MCF 10A (cell line): ENCODE measurements at regions not wholly inside any gene's neighbourhood (a gene's known extent, or its start where the extent isn't known, plus 50 kb on each side); places are given as distances from the start of the nearest gene placed in this dataset.

Experiments used
- BruUV-seq: library from RNA; stranded (reverse); fragments of 400-500 nt; replicated peaks from 2 replicates; lab custom pipeline; 2021; lab: Mats Ljungman, UMichigan
- CTCF ChIA-PET: fragments of 300-600 bp; sonication (Branson Sonifier 250); formaldehyde crosslinking; extraction: SDS; loops from one replicate; lab custom pipeline; 2021; ENCODE audit warnings: antibody characterized with exemption, inconsistent platforms; lab: Yijun Ruan, JAX
- POLR2A ChIA-PET: fragments of 300-600, 350-650 bp; sonication (Branson Sonifier 250); formaldehyde crosslinking; extraction: SDS; loops from one replicate; lab custom pipeline; 2020; ENCODE audit warnings: antibody characterized with exemption, inconsistent platforms; lab: Yijun Ruan, JAX
- DNase-seq: peaks from one replicate; pipeline ENCODE4 v3.0.0-alpha.2; 2018; ENCODE audit not compliant: unreplicated experiment
- H3K27ac Mint-ChIP-seq: one replicate; pipeline ENCODE4 v1.8.0; 2022; ENCODE audit warnings: mild to moderate bottlenecking, low read depth, mixed read lengths; ENCODE audit not compliant: unreplicated experiment
- H3K27me3 Mint-ChIP-seq: one replicate; pipeline ENCODE4 v1.8.0; 2022; ENCODE audit warnings: mixed read lengths; ENCODE audit not compliant: insufficient read depth, unreplicated experiment
- H3K36me3 Mint-ChIP-seq: one replicate; pipeline ENCODE4 v1.8.0; 2022; ENCODE audit warnings: mild to moderate bottlenecking, moderate library complexity, mixed read lengths; ENCODE audit not compliant: insufficient read depth, unreplicated experiment
- H3K4me1 Mint-ChIP-seq: one replicate; pipeline ENCODE4 v1.8.0; 2022; ENCODE audit warnings: mixed read lengths; ENCODE audit not compliant: insufficient read depth, unreplicated experiment
- H3K4me3 Mint-ChIP-seq: one replicate; pipeline ENCODE4 v1.8.0; 2022; ENCODE audit warnings: mild to moderate bottlenecking, moderate library complexity, mixed read lengths; ENCODE audit not compliant: unreplicated experiment
- H3K9me3 Mint-ChIP-seq: one replicate; pipeline ENCODE4 v1.8.0; 2022; ENCODE audit warnings: mixed read lengths; ENCODE audit not compliant: unreplicated experiment
- intact Hi-C: fragments of 100-400 bp; cut with micrococcal nuclease; formaldehyde crosslinking; loops from 2 replicates; pipeline ENCODE4 v1.14.1; 2022
- TF ChIP-seq, protein P1 (sequence below): fragments of 200-600 bp; IDR thresholded peaks from one replicate; pipeline ENCODE4 v1.8.0; 2022; ENCODE audit warnings: antibody characterized with exemption, mild to moderate bottlenecking; ENCODE audit not compliant: unreplicated experiment

DNA sequence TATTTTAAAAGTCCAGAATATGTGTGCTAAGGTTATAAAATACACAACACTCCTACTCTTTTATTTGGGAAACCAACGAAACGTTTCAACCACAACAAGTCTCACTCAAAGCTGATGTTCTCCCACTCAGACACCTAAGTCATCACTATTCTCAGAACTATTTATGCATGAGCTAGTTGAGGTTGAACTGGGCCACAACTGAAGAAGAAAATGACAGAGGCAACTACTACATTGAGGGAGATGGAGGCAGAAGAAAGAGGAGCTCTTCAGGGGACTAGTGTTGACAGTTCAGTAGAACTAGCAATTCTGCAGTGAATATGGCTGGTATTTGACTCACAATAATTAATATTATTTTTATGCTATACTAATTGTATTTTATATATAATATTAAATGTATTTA lies 198.2 kb downstream of the SEC16B start:
- Mint-ChIP-seq H3K36me3 (peaks cover 6% of the 10 kb centered on the region), H3K4me3 (no peak overlapping the region), H3K9me3 (no peaks in the 10 kb centered on the region), H3K27ac (no peak overlapping the region), H3K27me3 (no peaks in the 10 kb centered on the region), H3K4me1 (no peaks in the 10 kb centered on the region)
- ChIA-PET CTCF (interaction anchor here (0.5 to 3.0 kb wide), 4 partner anchors 9 to 874 kb away, joined by 3 to 18 read pairs (median 4); no protein-coding TSS in a partner anchor), POLR2A (no interaction called here)
- intact Hi-C loops = no loop called here
- DNase-seq = no peak
- BruUV-seq = no TSS peak
- TF ChIP-seq, protein P1, sequence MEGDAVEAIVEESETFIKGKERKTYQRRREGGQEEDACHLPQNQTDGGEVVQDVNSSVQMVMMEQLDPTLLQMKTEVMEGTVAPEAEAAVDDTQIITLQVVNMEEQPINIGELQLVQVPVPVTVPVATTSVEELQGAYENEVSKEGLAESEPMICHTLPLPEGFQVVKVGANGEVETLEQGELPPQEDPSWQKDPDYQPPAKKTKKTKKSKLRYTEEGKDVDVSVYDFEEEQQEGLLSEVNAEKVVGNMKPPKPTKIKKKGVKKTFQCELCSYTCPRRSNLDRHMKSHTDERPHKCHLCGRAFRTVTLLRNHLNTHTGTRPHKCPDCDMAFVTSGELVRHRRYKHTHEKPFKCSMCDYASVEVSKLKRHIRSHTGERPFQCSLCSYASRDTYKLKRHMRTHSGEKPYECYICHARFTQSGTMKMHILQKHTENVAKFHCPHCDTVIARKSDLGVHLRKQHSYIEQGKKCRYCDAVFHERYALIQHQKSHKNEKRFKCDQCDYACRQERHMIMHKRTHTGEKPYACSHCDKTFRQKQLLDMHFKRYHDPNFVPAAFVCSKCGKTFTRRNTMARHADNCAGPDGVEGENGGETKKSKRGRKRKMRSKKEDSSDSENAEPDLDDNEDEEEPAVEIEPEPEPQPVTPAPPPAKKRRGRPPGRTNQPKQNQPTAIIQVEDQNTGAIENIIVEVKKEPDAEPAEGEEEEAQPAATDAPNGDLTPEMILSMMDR = no peak

DNA sequence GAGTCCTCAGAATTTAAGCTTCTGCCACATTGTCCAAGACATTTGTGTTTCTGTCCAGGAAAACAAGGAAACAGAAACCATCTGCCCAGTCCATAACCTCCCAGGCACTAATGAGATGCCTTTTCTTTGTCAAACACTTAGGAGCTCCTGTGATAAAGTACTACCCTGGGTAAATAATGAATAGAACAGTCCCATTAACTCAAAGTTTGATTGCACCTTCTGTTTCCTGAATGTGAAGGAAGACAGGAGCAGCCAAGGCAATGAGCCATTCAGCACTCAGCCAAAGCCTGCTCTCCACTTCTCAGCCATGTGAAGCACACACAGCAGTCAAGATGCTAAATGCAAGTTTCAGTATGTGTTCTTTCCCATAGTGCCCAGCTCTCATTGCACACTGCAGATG lies 199.8 kb downstream of the SEC16B start:
- H3K4me3 Mint-ChIP-seq = no peak overlapping the region
- no peaks in the 10 kb centered on the region for H3K4me1 Mint-ChIP-seq
- peaks cover 6% of the 10 kb centered on the region for H3K36me3 Mint-ChIP-seq
- ChIA-PET CTCF (interaction anchor here (0.9 to 3.0 kb wide), 3 partner anchors 11 to 872 kb away, joined by 3 to 18 read pairs (median 3); no protein-coding TSS in a partner anchor), POLR2A (no interaction called here)
- no peak overlapping the region for H3K27ac Mint-ChIP-seq
- BruUV-seq = no TSS peak
- H3K27me3 Mint-ChIP-seq = peaks cover 14% of the 10 kb centered on the region
- TF ChIP-seq, protein P1 = no peak
- DNase-seq = no peak
- intact Hi-C loops = no loop called here
- no peaks in the 10 kb centered on the region for H3K9me3 Mint-ChIP-seq

- POLR2A ChIA-PET = interaction anchor here (0.7 kb wide), 1 partner anchor 11 kb away, joined by 3 read pairs; no protein-coding TSS in a partner anchor
- H3K4me3 Mint-ChIP-seq = no peak overlapping the region
- intact Hi-C loops = no loop called here
- no TSS peak for BruUV-seq
- CTCF ChIA-PET = no interaction called here
- peaks cover 7% of the 10 kb centered on the region for H3K9me3 Mint-ChIP-seq
- no peak overlapping the region for H3K27ac Mint-ChIP-seq
- no peaks in the 10 kb centered on the region for H3K36me3 Mint-ChIP-seq
- H3K27me3 Mint-ChIP-seq = peaks cover 11% of the 10 kb centered on the region
- H3K4me1 Mint-ChIP-seq = no peaks in the 10 kb centered on the region
- TF ChIP-seq, protein P1 = no peak
- DNase-seq = no peak
Observed at GRCh38 chr1:177755851-177756560, 213.9 kb downstream of the SEC16B start.

DNA sequence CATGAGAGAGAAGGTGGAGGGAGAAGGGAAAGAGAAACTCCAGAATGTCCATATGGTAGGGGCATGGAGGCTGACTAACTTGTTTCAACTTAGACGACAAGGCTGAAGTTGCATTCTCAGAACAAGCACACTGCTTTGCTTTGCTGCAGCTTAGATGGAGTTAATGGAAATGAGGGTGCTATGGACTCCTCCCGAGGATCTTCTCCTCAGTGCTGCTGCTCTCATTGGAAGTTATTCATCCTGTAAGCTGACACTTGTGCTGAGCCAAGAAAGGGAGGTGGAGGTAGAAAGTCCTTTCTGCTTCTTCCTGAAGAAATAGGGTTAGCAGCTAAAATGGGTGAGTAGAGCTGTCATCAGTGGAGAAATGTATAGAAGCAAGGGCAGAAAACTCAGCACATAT lies 215.3 kb downstream of the SEC16B start:
- peaks cover 11% of the 10 kb centered on the region for H3K27me3 Mint-ChIP-seq
- peak; percentile 8 for DNase-seq
- H3K36me3 Mint-ChIP-seq = no peaks in the 10 kb centered on the region
- H3K4me1 Mint-ChIP-seq = no peaks in the 10 kb centered on the region
- ChIA-PET POLR2A (no interaction called here), CTCF (interaction anchor here (0.7 kb wide), 2 partner anchors 316 to 858 kb away, joined by 3 read pairs; no protein-coding TSS in a partner anchor)
- no peak overlapping the region for H3K4me3 Mint-ChIP-seq
- H3K27ac Mint-ChIP-seq = no peak overlapping the region
- no TSS peak for BruUV-seq
- H3K9me3 Mint-ChIP-seq = peaks cover 7% of the 10 kb centered on the region
- TF ChIP-seq, protein P1 = no peak
- intact Hi-C loops = no loop called here
